Spleen (tissue), 7 donors: ENCODE measurements at regions not wholly inside any gene's neighbourhood (a gene's known extent, or its start where the extent isn't known, plus 50 kb on each side); places are given as distances from the start of the nearest gene placed in this dataset.

Source experiments
- CTCF ChIP-seq, 11 experiments: fragments of 200-600 bp in 7 of 11; fragments of 450-650 bp in 4 of 11; sonication (generic) in 4 of 11; IDR thresholded peaks in 8 of 11; conservative IDR thresholded peaks in 3 of 11; 1 replicate in 7 of 11; 2 replicates in 4 of 11; pipeline versions ENCODE4 v1.4.0 to v1.8.0; 2016 to 2021; ENCODE audit warnings: antibody characterized with exemption in 11 of 11, inconsistent platforms in 4 of 11, mild to moderate bottlenecking in 1 of 11
- POLR2A ChIP-seq, 3 donors: fragments of 450-650 bp; IDR thresholded peaks; one replicate each; pipeline ENCODE4 v1.5.1; 2017; ENCODE audit warnings: antibody characterized with exemption in 3 of 3, mild to moderate bottlenecking in 1 of 3
- POLR2AphosphoS5 ChIP-seq, 3 donors: sonication (generic); formaldehyde crosslinking; IDR thresholded peaks; one replicate each; pipeline ENCODE4 v1.5.1; 2017; ENCODE audit warnings: antibody characterized with exemption in 3 of 3
- donor health status: DM: no; HTN: no; CAD: no; lungs with moderate emphysema.
- donor health status: DM: no; HTN: no; CAD: no.
- donor health status: DM: no; HTN: no; CAD: no.

DNA sequence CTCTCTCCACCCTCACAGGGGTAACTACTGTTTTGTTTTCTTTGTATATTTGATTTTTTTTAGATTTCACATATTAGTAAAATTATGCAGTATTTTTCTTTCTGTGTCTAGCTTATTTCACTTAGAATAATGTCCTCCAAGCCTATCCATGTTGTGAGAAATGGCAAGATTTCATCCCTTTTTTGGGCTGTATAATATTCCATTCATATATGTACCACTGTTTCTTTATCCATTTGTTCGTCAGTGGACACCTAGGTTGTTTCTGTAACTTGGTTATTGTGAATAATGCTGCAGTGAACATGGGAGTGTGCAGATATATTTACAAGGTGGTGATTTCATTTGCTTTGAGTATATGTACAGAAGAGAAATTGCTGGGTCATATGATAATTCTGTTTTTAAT is 144.0 kb upstream of the CHD1 start:
- TF ChIP-seq CTCF (IDR thresholded peaks at IDR 0.05 in 8 of 11, conservative IDR thresholded peaks at IDR 0.05 in 3 of 11) (no peak), POLR2A (IDR thresholded peaks at IDR 0.05) (no peak), POLR2AphosphoS5 (IDR thresholded peaks at IDR 0.05) (no peak)
